ENCODE measurements at regions not wholly inside any gene's neighbourhood (a gene's known extent, or its start where the extent isn't known, plus 50 kb on each side); places are given as distances from the start of the nearest gene placed in this dataset.
"Not testable (repeated sequence)": the region's sequence is repeated elsewhere in the genome, so short reads cannot be mapped to it uniquely, and the experiment has no call there.

- TF ChIP-seq POLR2A (IDR thresholded peaks at IDR 0.05) (no peak), CTCF (IDR thresholded peaks at IDR 0.05) (no peak)
- no peak overlapping the region for H3K27ac ChIP-seq
These were observed 103.3 kb upstream of the GALNT15 start for GRCh38 chr3:16071206-16071605.

GRCh38 chr3:16072420-16073110, 101.9 kb upstream of the GALNT15 start:
- Histone ChIP-seq H3K27me3 (no peaks in the 10 kb centered on the region), H3K27ac (no peak overlapping the region), H3K4me1 (no peaks in the 10 kb centered on the region), H3K36me3 (no peaks in the 10 kb centered on the region), H3K4me3 (no peak overlapping the region), H3K9me3 (no peaks in the 10 kb centered on the region)
- TF ChIP-seq POLR2A (IDR thresholded peaks at IDR 0.05) (no peak), CTCF (IDR thresholded peaks at IDR 0.05) (no peak)
- intact Hi-C loops (cut with DNase I; ENCODE audit: low total_unique reads), result no loop called here
- DNase-seq, result no peak

More at GRCh38 chr3:16071206-16071605, 103.3 kb upstream of the GALNT15 start:
- H3K4me1 ChIP-seq, result no peaks in the 10 kb centered on the region
- intact Hi-C loops (cut with DNase I; ENCODE audit: low total_unique reads), result no loop called here
- H3K9me3 ChIP-seq, result no peaks in the 10 kb centered on the region
- DNase-seq, result no peak
- H3K27me3 ChIP-seq, result no peaks in the 10 kb centered on the region
- no peak overlapping the region for H3K4me3 ChIP-seq
- H3K36me3 ChIP-seq, result no peaks in the 10 kb centered on the region

- no peaks in the 10 kb centered on the region for H3K27me3 ChIP-seq
- no peak overlapping the region for H3K4me3 ChIP-seq
- no peaks in the 10 kb centered on the region for H3K36me3 ChIP-seq
- intact Hi-C loops (cut with DNase I; ENCODE audit: low total_unique reads), result no loop called here
- no peak overlapping the region for H3K27ac ChIP-seq
- TF ChIP-seq POLR2A (IDR thresholded peaks at IDR 0.05) (no peak), CTCF (IDR thresholded peaks at IDR 0.05) (no peak)
- no peak for DNase-seq
- no peaks in the 10 kb centered on the region for H3K4me1 ChIP-seq
- H3K9me3 ChIP-seq, result no peaks in the 10 kb centered on the region
These were observed 101.3 kb upstream of the GALNT15 start for GRCh38 chr3:16073203-16073602.

GRCh38 chr3:16073990-16074671, 100.3 kb upstream of the GALNT15 start:
- H3K27ac ChIP-seq; intact Hi-C loops (cut with DNase I; ENCODE audit: low total_unique reads); H3K36me3 ChIP-seq; DNase-seq; H3K4me1 ChIP-seq; H3K4me3 ChIP-seq; H3K9me3 ChIP-seq; H3K27me3 ChIP-seq: not testable (repeated sequence)

- Histone ChIP-seq H3K36me3 (no peaks in the 10 kb centered on the region), H3K4me1 (no peaks in the 10 kb centered on the region), H3K27me3 (no peaks in the 10 kb centered on the region), H3K9me3 (no peaks in the 10 kb centered on the region), H3K27ac (no peak overlapping the region), H3K4me3 (no peak overlapping the region)
- intact Hi-C loops (cut with DNase I; ENCODE audit: low total_unique reads), result no loop called here
- TF ChIP-seq POLR2A (IDR thresholded peaks at IDR 0.05) (no peak), CTCF (IDR thresholded peaks at IDR 0.05) (no peak)
- DNase-seq, result no peak
These were observed 98.8 kb upstream of the GALNT15 start for GRCh38 chr3:16075647-16076046.

Data from uterus (tissue), 3 donors.